Stimulated activated effector memory CD8-positive, alpha-beta T cell treated with anti-CD3 and anti-CD28 coated beads, Interleukin-12 subunit alpha, Interleukin-12 subunit beta, amount 100 ng/mL, for 72 hours (primary cell): ENCODE measurements at regions not wholly inside any gene's neighbourhood (a gene's known extent, or its start where the extent isn't known, plus 50 kb on each side); places are given as distances from the start of the nearest gene placed in this dataset.

Source experiments
- ATAC-seq: fragments of 150-1000 bp; cut with Tn5 transposase; 2 replicates; pipeline ENCODE4 v1.10.0; 2021
- DNase-seq, 2 donors: peaks; one replicate each; pipeline ENCODE4 v3.0.0; 2021 to 2022; ENCODE audit warnings: low spot score in 2 of 2
- H3K27ac Mint-ChIP-seq: one replicate; pipeline ENCODE4 v1.8.0; 2022; ENCODE audit warnings: mild to moderate bottlenecking, mixed read lengths
- H3K36me3 Mint-ChIP-seq: one replicate; pipeline ENCODE4 v1.8.0; 2022; ENCODE audit warnings: mild to moderate bottlenecking, mixed read lengths
- H3K4me1 Mint-ChIP-seq: one replicate; pipeline ENCODE4 v1.8.0; 2022; ENCODE audit warnings: mixed read lengths
- H3K4me3 Mint-ChIP-seq: one replicate; pipeline ENCODE4 v1.8.0; 2022; ENCODE audit warnings: mild to moderate bottlenecking, mixed read lengths
- H3K9me3 Mint-ChIP-seq: one replicate; pipeline ENCODE4 v1.8.0; 2022; ENCODE audit warnings: mixed read lengths

- peaks cover 5% of the 10 kb centered on the region for H3K9me3 Mint-ChIP-seq
- H3K36me3 Mint-ChIP-seq: no peaks in the 10 kb centered on the region
- ATAC-seq: no peak
- DNase-seq: no peak
- H3K4me1 Mint-ChIP-seq: no peaks in the 10 kb centered on the region
- H3K27ac Mint-ChIP-seq: no peak overlapping the region
- H3K4me3 Mint-ChIP-seq: no peak overlapping the region
Measured at GRCh38 chr1:56329970-56330369, 249.4 kb downstream of the PLPP3 start.

GRCh38 chr1:56327195-56327594 lies 252.2 kb downstream of the PLPP3 start:
- Mint-ChIP-seq H3K9me3 (peaks cover 11% of the 10 kb centered on the region), H3K36me3 (no peaks in the 10 kb centered on the region), H3K27ac (no peak overlapping the region), H3K4me1 (no peaks in the 10 kb centered on the region), H3K4me3 (no peak overlapping the region)
- no peak for ATAC-seq
- DNase-seq: no peak

- no peak for DNase-seq
- ATAC-seq: no peak
Measured at GRCh38 chr1:56326056-56326455, 253.3 kb downstream of the PLPP3 start.

GRCh38 chr1:56324504-56324903 lies 254.9 kb downstream of the PLPP3 start:
- H3K4me1 Mint-ChIP-seq: no peaks in the 10 kb centered on the region
- H3K9me3 Mint-ChIP-seq: peaks cover 11% of the 10 kb centered on the region
- no peak for ATAC-seq
- no peaks in the 10 kb centered on the region for H3K36me3 Mint-ChIP-seq
- DNase-seq: no peak
- H3K4me3 Mint-ChIP-seq: no peak overlapping the region
- H3K27ac Mint-ChIP-seq: no peak overlapping the region

More at GRCh38 chr1:56326056-56326455, 253.3 kb downstream of the PLPP3 start:
- peaks cover 11% of the 10 kb centered on the region for H3K9me3 Mint-ChIP-seq
- H3K36me3 Mint-ChIP-seq: no peaks in the 10 kb centered on the region
- H3K4me1 Mint-ChIP-seq: no peaks in the 10 kb centered on the region
- H3K4me3 Mint-ChIP-seq: no peak overlapping the region
- no peak overlapping the region for H3K27ac Mint-ChIP-seq

GRCh38 chr1:56322211-56322610 lies 257.2 kb downstream of the PLPP3 start:
- ATAC-seq: no peak
- H3K36me3 Mint-ChIP-seq: no peaks in the 10 kb centered on the region
- no peak overlapping the region for H3K4me3 Mint-ChIP-seq

GRCh38 chr1:56321150-56321490 lies 258.2 kb downstream of the PLPP3 start:
- Mint-ChIP-seq H3K4me3 (no peak overlapping the region), H3K9me3 (peaks cover 8% of the 10 kb centered on the region), H3K27ac (no peak overlapping the region), H3K36me3 (no peaks in the 10 kb centered on the region), H3K4me1 (no peaks in the 10 kb centered on the region)
- no peak for DNase-seq
- no peak for ATAC-seq

More at GRCh38 chr1:56322211-56322610, 257.2 kb downstream of the PLPP3 start:
- Mint-ChIP-seq H3K27ac (no peak overlapping the region), H3K4me1 (no peaks in the 10 kb centered on the region), H3K9me3 (peaks cover 8% of the 10 kb centered on the region)
- DNase-seq: no peak

GRCh38 chr1:56320464-56321149 lies 258.8 kb downstream of the PLPP3 start:
- peaks cover 10% of the 10 kb centered on the region for H3K9me3 Mint-ChIP-seq
- DNase-seq: no peak
- no peaks in the 10 kb centered on the region for H3K36me3 Mint-ChIP-seq
- ATAC-seq: no peak
- no peaks in the 10 kb centered on the region for H3K4me1 Mint-ChIP-seq
- no peak overlapping the region for H3K27ac Mint-ChIP-seq
- H3K4me3 Mint-ChIP-seq: no peak overlapping the region

GRCh38 chr1:56317722-56318121 lies 261.6 kb downstream of the PLPP3 start:
- Mint-ChIP-seq H3K9me3 (peaks cover 5% of the 10 kb centered on the region), H3K4me1 (no peaks in the 10 kb centered on the region), H3K36me3 (no peaks in the 10 kb centered on the region), H3K4me3 (no peak overlapping the region), H3K27ac (no peak overlapping the region)
- ATAC-seq (no peak), DNase-seq (no peak)

GRCh38 chr1:56315293-56315942 lies 263.9 kb downstream of the PLPP3 start:
- Mint-ChIP-seq H3K36me3 (no peaks in the 10 kb centered on the region), H3K27ac (no peak overlapping the region), H3K4me1 (no peaks in the 10 kb centered on the region), H3K9me3 (peaks cover 5% of the 10 kb centered on the region), H3K4me3 (no peak overlapping the region)
- DNase-seq (no peak), ATAC-seq (no peak)

- Mint-ChIP-seq H3K36me3 (no peaks in the 10 kb centered on the region), H3K4me1 (no peaks in the 10 kb centered on the region), H3K4me3 (no peak overlapping the region), H3K9me3 (peaks cover 5% of the 10 kb centered on the region), H3K27ac (no peak overlapping the region)
- no peak for ATAC-seq
- no peak for DNase-seq
Measured at GRCh38 chr1:56313560-56313959, 265.8 kb downstream of the PLPP3 start.

GRCh38 chr1:56311766-56312165 lies 267.6 kb downstream of the PLPP3 start:
- Mint-ChIP-seq H3K27ac (no peak overlapping the region), H3K36me3 (no peaks in the 10 kb centered on the region), H3K9me3 (peaks cover 9% of the 10 kb centered on the region), H3K4me1 (no peaks in the 10 kb centered on the region), H3K4me3 (no peak overlapping the region)
- DNase-seq (no peak), ATAC-seq (no peak)

- Mint-ChIP-seq H3K9me3 (peaks cover 9% of the 10 kb centered on the region), H3K4me1 (no peaks in the 10 kb centered on the region), H3K36me3 (no peaks in the 10 kb centered on the region), H3K27ac (no peak overlapping the region), H3K4me3 (no peak overlapping the region)
- no peak for ATAC-seq
- DNase-seq: no peak
Measured at GRCh38 chr1:56310945-56311344, 268.4 kb downstream of the PLPP3 start.

- H3K4me3 Mint-ChIP-seq: no peak overlapping the region
- H3K9me3 Mint-ChIP-seq: peaks cover 6% of the 10 kb centered on the region
- no peaks in the 10 kb centered on the region for H3K36me3 Mint-ChIP-seq
- DNase-seq (no peak), ATAC-seq (no peak)
- no peaks in the 10 kb centered on the region for H3K4me1 Mint-ChIP-seq
- no peak overlapping the region for H3K27ac Mint-ChIP-seq
Measured at GRCh38 chr1:56309065-56309464, 270.3 kb downstream of the PLPP3 start.

GRCh38 chr1:56304975-56305374 lies 274.4 kb downstream of the PLPP3 start:
- no peaks in the 10 kb centered on the region for H3K36me3 Mint-ChIP-seq
- H3K4me1 Mint-ChIP-seq: no peaks in the 10 kb centered on the region
- no peak overlapping the region for H3K27ac Mint-ChIP-seq
- ATAC-seq (no peak), DNase-seq (no peak)
- H3K4me3 Mint-ChIP-seq: no peak overlapping the region
- peaks cover 6% of the 10 kb centered on the region for H3K9me3 Mint-ChIP-seq

- Mint-ChIP-seq H3K4me1 (no peaks in the 10 kb centered on the region), H3K27ac (no peak overlapping the region), H3K36me3 (no peaks in the 10 kb centered on the region), H3K9me3 (peaks cover 6% of the 10 kb centered on the region), H3K4me3 (no peak overlapping the region)
- no peak for ATAC-seq
- DNase-seq: no peak
Measured at GRCh38 chr1:56303805-56304204, 275.6 kb downstream of the PLPP3 start.

- Mint-ChIP-seq H3K9me3 (peaks cover 6% of the 10 kb centered on the region), H3K36me3 (no peaks in the 10 kb centered on the region), H3K27ac (no peak overlapping the region), H3K4me3 (no peak overlapping the region), H3K4me1 (no peaks in the 10 kb centered on the region)
- no peak for DNase-seq
- ATAC-seq: no peak
Measured at GRCh38 chr1:56302878-56303277, 276.5 kb downstream of the PLPP3 start.
